ENCODE measurements at regions not wholly inside any gene's neighbourhood (a gene's known extent, or its start where the extent isn't known, plus 50 kb on each side); places are given as distances from the start of the nearest gene placed in this dataset.

DNA sequence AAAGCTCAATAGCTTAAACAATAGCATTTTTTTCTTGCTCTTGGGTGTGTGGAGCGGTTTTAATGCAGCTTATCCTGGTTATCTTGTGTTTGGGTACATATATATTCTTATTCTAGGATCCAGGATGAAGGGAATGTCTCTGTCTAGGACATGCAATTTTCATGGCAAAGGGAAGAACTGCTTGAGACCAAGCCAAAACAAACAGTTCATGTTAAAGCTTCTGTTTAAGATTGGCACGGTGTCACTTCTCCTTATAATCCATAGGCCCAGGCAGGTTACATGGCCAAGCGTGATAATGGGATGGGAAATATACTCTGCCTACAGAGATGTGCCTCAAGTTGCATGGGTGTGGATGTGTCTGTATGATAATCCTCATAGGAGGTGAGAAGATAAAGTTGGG lies 177.1 kb upstream of the PGR start:
- no peak for DNase-seq (ENCODE audit: low read depth)
- TF ChIP-seq, protein P1, sequence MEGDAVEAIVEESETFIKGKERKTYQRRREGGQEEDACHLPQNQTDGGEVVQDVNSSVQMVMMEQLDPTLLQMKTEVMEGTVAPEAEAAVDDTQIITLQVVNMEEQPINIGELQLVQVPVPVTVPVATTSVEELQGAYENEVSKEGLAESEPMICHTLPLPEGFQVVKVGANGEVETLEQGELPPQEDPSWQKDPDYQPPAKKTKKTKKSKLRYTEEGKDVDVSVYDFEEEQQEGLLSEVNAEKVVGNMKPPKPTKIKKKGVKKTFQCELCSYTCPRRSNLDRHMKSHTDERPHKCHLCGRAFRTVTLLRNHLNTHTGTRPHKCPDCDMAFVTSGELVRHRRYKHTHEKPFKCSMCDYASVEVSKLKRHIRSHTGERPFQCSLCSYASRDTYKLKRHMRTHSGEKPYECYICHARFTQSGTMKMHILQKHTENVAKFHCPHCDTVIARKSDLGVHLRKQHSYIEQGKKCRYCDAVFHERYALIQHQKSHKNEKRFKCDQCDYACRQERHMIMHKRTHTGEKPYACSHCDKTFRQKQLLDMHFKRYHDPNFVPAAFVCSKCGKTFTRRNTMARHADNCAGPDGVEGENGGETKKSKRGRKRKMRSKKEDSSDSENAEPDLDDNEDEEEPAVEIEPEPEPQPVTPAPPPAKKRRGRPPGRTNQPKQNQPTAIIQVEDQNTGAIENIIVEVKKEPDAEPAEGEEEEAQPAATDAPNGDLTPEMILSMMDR (IDR thresholded peaks at IDR 0.05; ENCODE audit: insufficient read depth, low read length): no peak
- H3K4me3 ChIP-seq (ENCODE audit: low read depth, low read length): no peak overlapping the region

DNA sequence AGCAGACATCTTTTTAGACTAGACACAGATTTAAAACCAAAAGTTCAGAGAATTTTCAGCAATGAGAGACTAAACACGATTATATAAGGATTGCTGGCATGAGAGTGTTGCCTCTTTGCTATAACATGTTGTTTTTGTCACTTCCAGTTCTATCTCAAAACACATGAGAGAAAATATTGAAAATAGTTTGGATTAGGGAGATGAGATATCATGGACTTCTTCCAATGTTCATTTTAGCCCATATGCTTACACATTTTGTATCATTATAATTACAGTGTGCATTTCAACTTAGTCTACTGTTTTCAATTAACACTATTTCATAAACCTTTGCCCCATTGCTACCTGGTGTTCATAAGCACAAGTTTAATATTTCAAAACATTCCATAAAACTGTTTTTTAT lies 175.9 kb upstream of the PGR start:
- H3K4me3 ChIP-seq (ENCODE audit: low read depth, low read length): no peak overlapping the region
- DNase-seq (ENCODE audit: low read depth): no peak

DNA sequence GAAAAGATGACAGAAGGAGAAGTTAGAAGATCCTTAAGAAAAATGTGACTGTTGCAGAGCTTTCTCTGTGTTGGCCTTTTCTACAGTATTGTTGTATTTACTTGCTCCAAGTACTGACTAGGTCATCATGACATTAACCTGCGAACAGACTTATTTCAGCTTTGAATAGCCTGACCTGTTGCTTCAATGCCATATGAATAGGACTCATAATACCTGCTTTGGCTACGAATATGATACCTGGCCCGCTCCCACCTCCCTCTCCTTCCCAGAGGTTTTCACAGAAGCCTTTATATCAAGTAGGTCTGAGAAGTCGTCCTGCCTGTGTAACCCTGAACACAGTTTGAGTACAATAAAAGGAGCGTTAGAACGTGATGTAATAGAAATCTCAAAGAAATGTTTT lies 169.6 kb upstream of the PGR start:
- TF ChIP-seq, protein P1 (IDR thresholded peaks at IDR 0.05; ENCODE audit: insufficient read depth, low read length): no peak
- H3K4me3 ChIP-seq (ENCODE audit: low read depth, low read length): no peak overlapping the region
- no peak for DNase-seq (ENCODE audit: low read depth)

More for the DNA sequence above, 175.9 kb upstream of the PGR start:
- TF ChIP-seq, protein P1 (IDR thresholded peaks at IDR 0.05; ENCODE audit: insufficient read depth, low read length): no peak

DNA sequence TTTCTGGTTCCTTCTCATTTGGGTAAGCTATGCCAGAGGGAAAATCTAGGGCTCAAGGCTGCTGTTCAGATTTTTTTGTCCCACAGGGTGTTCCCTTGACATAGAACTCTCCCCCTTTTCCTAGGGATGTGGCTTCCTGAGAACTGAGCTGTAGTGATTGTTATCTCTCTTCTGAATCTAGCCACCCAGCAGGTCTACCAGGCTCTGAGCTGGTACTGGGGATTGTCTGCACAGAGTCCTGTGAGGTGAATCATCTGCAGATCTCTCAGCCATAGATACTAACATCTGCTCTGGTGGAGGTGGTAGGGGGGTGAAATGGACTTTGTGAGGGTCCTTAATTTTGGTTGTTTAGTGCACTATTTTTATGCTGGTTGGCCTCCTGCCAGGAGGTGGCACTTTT lies 167.3 kb upstream of the PGR start:
- H3K4me3 ChIP-seq (ENCODE audit: low read depth, low read length): no peak overlapping the region
- TF ChIP-seq, protein P1 (IDR thresholded peaks at IDR 0.05; ENCODE audit: insufficient read depth, low read length): no peak
- DNase-seq (ENCODE audit: low read depth): no peak

DNA sequence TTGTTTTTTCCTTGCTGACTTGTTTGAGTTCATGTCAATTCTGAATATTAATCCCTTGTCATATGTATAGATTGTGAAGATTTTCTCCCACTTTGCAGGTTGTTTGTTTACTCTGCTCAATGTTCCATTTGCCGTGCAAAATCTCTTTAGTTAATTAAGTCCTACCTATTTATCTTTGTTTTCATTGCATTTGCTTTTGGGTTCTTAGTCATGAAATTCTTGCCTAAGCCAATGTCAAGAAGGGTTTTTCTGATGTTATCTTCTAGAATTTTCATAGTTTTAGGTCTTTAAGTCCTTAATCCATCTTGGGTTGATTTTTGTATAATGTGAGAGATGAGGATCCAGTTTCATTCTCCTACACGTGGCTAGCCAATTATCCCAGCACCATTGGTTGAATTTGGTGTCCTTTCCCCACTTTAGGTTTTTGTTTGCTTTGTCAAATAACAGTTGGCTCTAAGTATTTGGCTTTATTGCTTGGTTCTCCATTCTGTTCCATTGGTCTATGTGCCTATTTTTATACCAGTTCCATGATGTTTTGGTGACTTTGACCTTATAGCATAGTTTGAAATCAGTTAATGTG lies 163.1 kb upstream of the PGR start:
- no peak overlapping the region for H3K4me3 ChIP-seq (ENCODE audit: low read depth, low read length)
- no peak for DNase-seq (ENCODE audit: low read depth)
- TF ChIP-seq, protein P1 (IDR thresholded peaks at IDR 0.05; ENCODE audit: insufficient read depth, low read length): no peak

DNA sequence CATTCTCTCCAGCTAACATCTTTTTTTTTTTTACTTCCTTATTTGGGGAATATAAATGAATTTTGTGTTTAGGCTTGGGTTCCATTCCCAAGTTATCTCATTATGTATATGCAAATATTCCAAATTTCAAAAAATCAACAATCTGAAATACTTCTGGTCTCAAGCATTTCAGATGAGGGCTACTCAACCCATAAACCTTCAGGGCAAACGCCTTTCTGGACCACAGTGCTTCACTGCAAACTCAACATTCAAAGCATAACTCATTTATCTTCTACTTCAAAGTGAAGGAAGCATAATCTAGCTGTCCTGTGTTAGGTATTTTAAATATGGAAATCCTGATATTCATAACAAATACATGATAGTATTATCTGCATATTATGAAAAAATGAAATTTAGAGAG lies 161.7 kb upstream of the PGR start:
- H3K4me3 ChIP-seq (ENCODE audit: low read depth, low read length): no peak overlapping the region
- DNase-seq (ENCODE audit: low read depth): no peak
- TF ChIP-seq, protein P1 (IDR thresholded peaks at IDR 0.05; ENCODE audit: insufficient read depth, low read length): no peak

DNA sequence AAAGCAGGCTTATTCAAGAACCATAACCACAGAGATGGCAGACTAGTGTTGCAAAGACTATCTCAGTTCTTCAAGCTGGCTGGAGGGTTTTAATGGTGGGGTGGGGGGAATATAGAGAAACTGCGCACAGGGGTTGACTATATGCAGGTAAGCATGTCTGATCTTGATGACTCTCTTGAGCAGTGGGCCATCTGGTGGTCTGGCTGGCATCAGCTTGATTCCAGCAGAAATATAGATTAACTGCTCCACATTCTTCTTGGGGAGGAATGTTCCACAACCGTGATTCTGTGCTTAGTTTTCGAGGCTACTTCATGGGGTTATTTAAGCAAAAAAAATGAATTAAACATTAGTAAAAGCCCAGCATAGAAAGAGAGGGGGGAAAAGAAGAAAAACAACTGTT lies 158.8 kb upstream of the PGR start:
- H3K4me3 ChIP-seq (ENCODE audit: low read depth, low read length): no peak overlapping the region
- no peak for DNase-seq (ENCODE audit: low read depth)
- TF ChIP-seq, protein P1 (IDR thresholded peaks at IDR 0.05; ENCODE audit: insufficient read depth, low read length): no peak
